ENCODE measurements at regions not wholly inside any gene's neighbourhood (a gene's known extent, or its start where the extent isn't known, plus 50 kb on each side); places are given as distances from the start of the nearest gene placed in this dataset.

GRCh38 chr13:40151673-40152072, 496.2 kb downstream of the COG6 start:
- no peak overlapping the region for H3K4me2 ChIP-seq (ENCODE audit: low read length)

GRCh38 chr13:40152145-40152544, 496.7 kb downstream of the COG6 start:
- H3K9me2 ChIP-seq (ENCODE audit: low read depth, low read length), result no peaks in the 10 kb centered on the region
- H3K9ac ChIP-seq (ENCODE audit: low read length), result no peak overlapping the region
- no peaks in the 10 kb centered on the region for H3F3A ChIP-seq (ENCODE audit: insufficient read depth, low read length)
- no peaks in the 10 kb centered on the region for H3K79me2 ChIP-seq (ENCODE audit: insufficient read depth, low read length)
- H4K20me1 ChIP-seq (ENCODE audit: insufficient read depth, low read length), result no peaks in the 10 kb centered on the region
- H3K9me3 ChIP-seq (ENCODE audit: low read length), result no peaks in the 10 kb centered on the region
- H2AFZ ChIP-seq (ENCODE audit: low read length), result 0 out of 2 replicates have a peak overlapping the region, but pooled peaks have one; percentile 8
- H3K4me3 ChIP-seq (ENCODE audit: low read depth, low read length, poor library complexity, severe bottlenecking), result no peak overlapping the region
- no peak overlapping the region for H3K4me2 ChIP-seq (ENCODE audit: low read length)
- H3K36me3 ChIP-seq (ENCODE audit: insufficient read depth, low read length), result no peaks in the 10 kb centered on the region
- H3K27me3 ChIP-seq (ENCODE audit: insufficient read depth, low read length), result no peaks in the 10 kb centered on the region
- no peak overlapping the region for H3K27ac ChIP-seq (ENCODE audit: low read depth, low read length, poor library complexity, severe bottlenecking)
- TF ChIP-seq EZH2 (IDR thresholded peaks at IDR 0.05; ENCODE audit: borderline replicate concordance, low read length) (no peak), CTCF (IDR thresholded peaks at IDR 0.05; ENCODE audit: low read length) (peak; percentile 19; the same call in 1 of the 2 replicates)
- H3K4me1 ChIP-seq (ENCODE audit: insufficient read depth, low read length, severe bottlenecking), result peaks cover 37% of the 10 kb centered on the region

More at GRCh38 chr13:40151673-40152072, 496.2 kb downstream of the COG6 start:
- Histone ChIP-seq H3K9me2 (ENCODE audit: low read depth, low read length) (no peaks in the 10 kb centered on the region), H3K79me2 (ENCODE audit: insufficient read depth, low read length) (no peaks in the 10 kb centered on the region), H3K9ac (ENCODE audit: low read length) (no peak overlapping the region), H3K27me3 (ENCODE audit: insufficient read depth, low read length) (no peaks in the 10 kb centered on the region), H3K27ac (ENCODE audit: low read depth, low read length, poor library complexity, severe bottlenecking) (no peak overlapping the region), H3F3A (ENCODE audit: insufficient read depth, low read length) (no peaks in the 10 kb centered on the region), H3K36me3 (ENCODE audit: insufficient read depth, low read length) (no peaks in the 10 kb centered on the region), H3K4me1 (ENCODE audit: insufficient read depth, low read length, severe bottlenecking) (peaks cover 42% of the 10 kb centered on the region), H2AFZ (ENCODE audit: low read length) (no peak overlapping the region), H4K20me1 (ENCODE audit: insufficient read depth, low read length) (no peaks in the 10 kb centered on the region), H3K4me3 (ENCODE audit: low read depth, low read length, poor library complexity, severe bottlenecking) (no peak overlapping the region), H3K9me3 (ENCODE audit: low read length) (no peaks in the 10 kb centered on the region)
- TF ChIP-seq EZH2 (IDR thresholded peaks at IDR 0.05; ENCODE audit: borderline replicate concordance, low read length) (no peak), CTCF (IDR thresholded peaks at IDR 0.05; ENCODE audit: low read length) (no peak)

- H3K27ac ChIP-seq (ENCODE audit: low read depth, low read length, poor library complexity, severe bottlenecking), result peak overlapping the region; percentile 8
- no peak overlapping the region for H3K4me3 ChIP-seq (ENCODE audit: low read depth, low read length, poor library complexity, severe bottlenecking)
- H3F3A ChIP-seq (ENCODE audit: insufficient read depth, low read length), result no peaks in the 10 kb centered on the region
- H3K4me1 ChIP-seq (ENCODE audit: insufficient read depth, low read length, severe bottlenecking), result peaks cover 37% of the 10 kb centered on the region
- no peak overlapping the region for H3K4me2 ChIP-seq (ENCODE audit: low read length)
- no peaks in the 10 kb centered on the region for H3K9me3 ChIP-seq (ENCODE audit: low read length)
- TF ChIP-seq EZH2 (IDR thresholded peaks at IDR 0.05; ENCODE audit: borderline replicate concordance, low read length) (no peak), CTCF (IDR thresholded peaks at IDR 0.05; ENCODE audit: low read length) (no peak)
- H3K9me2 ChIP-seq (ENCODE audit: low read depth, low read length), result no peaks in the 10 kb centered on the region
- no peaks in the 10 kb centered on the region for H4K20me1 ChIP-seq (ENCODE audit: insufficient read depth, low read length)
- H2AFZ ChIP-seq (ENCODE audit: low read length), result no peak overlapping the region
- no peaks in the 10 kb centered on the region for H3K27me3 ChIP-seq (ENCODE audit: insufficient read depth, low read length)
- H3K36me3 ChIP-seq (ENCODE audit: insufficient read depth, low read length), result no peaks in the 10 kb centered on the region
- H3K79me2 ChIP-seq (ENCODE audit: insufficient read depth, low read length), result no peaks in the 10 kb centered on the region
- H3K9ac ChIP-seq (ENCODE audit: low read length), result no peak overlapping the region
Observed at GRCh38 chr13:40152922-40153321, 497.5 kb downstream of the COG6 start.
